ENCODE measurements at regions not wholly inside any gene's neighbourhood (a gene's known extent, or its start where the extent isn't known, plus 50 kb on each side); places are given as distances from the start of the nearest gene placed in this dataset.

- ChIA-PET CTCF (ENCODE audit: partially characterized antibody) (no interaction called here), POLR2A (ENCODE audit: partially characterized antibody) (no interaction called here)
- peaks cover 6 to 10% of the 10 kb centered on the region in 2 donors for H3K27me3 Mint-ChIP-seq
- H3K4me1 Mint-ChIP-seq = no peaks in the 10 kb centered on the region
- no peak for DNase-seq
- Histone ChIP-seq H3K36me3 (ENCODE audit: insufficient read depth, low read length) (no peaks in the 10 kb centered on the region), H3K4me1 (ENCODE audit: insufficient read depth, low read length) (no peaks in the 10 kb centered on the region), H3K4me3 (ENCODE audit: low read length in 2 of 2) (no peak overlapping the region), H3K27me3 (ENCODE audit: insufficient read depth, low read length) (no peaks in the 10 kb centered on the region), H3K27ac (ENCODE audit: low read depth, low read length) (no peak overlapping the region), H3K9me3 (ENCODE audit: control insufficient read depth in 1 of 2, low read length in 2 of 2) (no peaks in the 10 kb centered on the region)
- H3K9me3 Mint-ChIP-seq = no peaks in the 10 kb centered on the region
- H3K4me3 Mint-ChIP-seq = no peak overlapping the region
- no peak overlapping the region for H3K27ac Mint-ChIP-seq
- H3K36me3 Mint-ChIP-seq = no peaks in the 10 kb centered on the region
- intact Hi-C loops (cut with micrococcal nuclease) = no loop called here
These were observed 84.8 kb upstream of the DNAJC10 start for GRCh38 chr2:182631299-182631698.

GRCh38 chr2:182634386-182634785, 81.7 kb upstream of the DNAJC10 start:
- no peak overlapping the region for H3K4me3 Mint-ChIP-seq
- Histone ChIP-seq H3K36me3 (ENCODE audit: insufficient read depth, low read length) (no peaks in the 10 kb centered on the region), H3K27me3 (ENCODE audit: insufficient read depth, low read length) (no peaks in the 10 kb centered on the region), H3K9me3 (ENCODE audit: control insufficient read depth in 1 of 2, low read length in 2 of 2) (no peaks in the 10 kb centered on the region), H3K4me3 (ENCODE audit: low read length in 2 of 2) (no peak overlapping the region), H3K27ac (ENCODE audit: low read depth, low read length) (no peak overlapping the region), H3K4me1 (ENCODE audit: insufficient read depth, low read length) (no peaks in the 10 kb centered on the region)
- H3K27ac Mint-ChIP-seq = no peak overlapping the region
- intact Hi-C loops (cut with micrococcal nuclease) = no loop called here
- no peaks in the 10 kb centered on the region for H3K4me1 Mint-ChIP-seq
- H3K27me3 Mint-ChIP-seq = peaks cover 4 to 10% of the 10 kb centered on the region in 2 donors
- ChIA-PET CTCF (ENCODE audit: partially characterized antibody) (no interaction called here), POLR2A (ENCODE audit: partially characterized antibody) (no interaction called here)
- H3K9me3 Mint-ChIP-seq = no peaks in the 10 kb centered on the region
- DNase-seq = no peak
- no peaks in the 10 kb centered on the region for H3K36me3 Mint-ChIP-seq

- no peak for DNase-seq
- Mint-ChIP-seq H3K36me3 (no peaks in the 10 kb centered on the region), H3K4me1 (no peaks in the 10 kb centered on the region), H3K9me3 (no peaks in the 10 kb centered on the region), H3K27me3 (peaks cover 3 to 8% of the 10 kb centered on the region in 2 donors), H3K4me3 (no peak overlapping the region), H3K27ac (no peak overlapping the region)
- Histone ChIP-seq H3K4me3 (ENCODE audit: low read length in 2 of 2) (no peak overlapping the region), H3K4me1 (ENCODE audit: insufficient read depth, low read length) (no peaks in the 10 kb centered on the region), H3K36me3 (ENCODE audit: insufficient read depth, low read length) (no peaks in the 10 kb centered on the region), H3K27me3 (ENCODE audit: insufficient read depth, low read length) (no peaks in the 10 kb centered on the region), H3K9me3 (ENCODE audit: control insufficient read depth in 1 of 2, low read length in 2 of 2) (no peaks in the 10 kb centered on the region), H3K27ac (ENCODE audit: low read depth, low read length) (no peak overlapping the region)
- intact Hi-C loops (cut with micrococcal nuclease) = no loop called here
- ChIA-PET POLR2A (ENCODE audit: partially characterized antibody) (no interaction called here), CTCF (ENCODE audit: partially characterized antibody) (interaction anchor here (0.6 kb wide), 1 partner anchor 25 kb away, joined by 3 read pairs; no protein-coding TSS in a partner anchor)
These were observed 79.4 kb upstream of the DNAJC10 start for GRCh38 chr2:182636699-182637098.

GRCh38 chr2:182638667-182639066, 77.4 kb upstream of the DNAJC10 start:
- no peak overlapping the region for H3K4me3 Mint-ChIP-seq
- H3K9me3 Mint-ChIP-seq = no peaks in the 10 kb centered on the region
- intact Hi-C loops (cut with micrococcal nuclease) = no loop called here
- no peak overlapping the region for H3K27ac ChIP-seq (ENCODE audit: low read depth, low read length)
- no peaks in the 10 kb centered on the region for H3K4me1 ChIP-seq (ENCODE audit: insufficient read depth, low read length)
- H3K4me1 Mint-ChIP-seq = no peaks in the 10 kb centered on the region
- no peaks in the 10 kb centered on the region for H3K36me3 Mint-ChIP-seq
- H3K27me3 ChIP-seq (ENCODE audit: insufficient read depth, low read length) = no peaks in the 10 kb centered on the region
- peak overlapping the region in 1 of 7 donors; percentile 30 for H3K27ac Mint-ChIP-seq
- CTCF ChIA-PET (ENCODE audit: partially characterized antibody) = interaction anchor here (0.6 kb wide), 1 partner anchor 10 kb away, joined by 3 read pairs; no protein-coding TSS in a partner anchor
- H3K9me3 ChIP-seq (ENCODE audit: control insufficient read depth in 1 of 2, low read length in 2 of 2) = no peaks in the 10 kb centered on the region
- POLR2A ChIA-PET (ENCODE audit: partially characterized antibody) = no interaction called here
- H3K4me3 ChIP-seq (ENCODE audit: low read length in 2 of 2) = no peak overlapping the region
- H3K27me3 Mint-ChIP-seq = peaks cover 0 to 1% of the 10 kb centered on the region in 2 donors
- DNase-seq = no peak
- H3K36me3 ChIP-seq (ENCODE audit: insufficient read depth, low read length) = no peaks in the 10 kb centered on the region

GRCh38 chr2:182639971-182640370, 76.1 kb upstream of the DNAJC10 start:
- Mint-ChIP-seq H3K27me3 (peaks cover 0 to 2% of the 10 kb centered on the region in 2 donors), H3K27ac (no peak overlapping the region), H3K4me1 (no peaks in the 10 kb centered on the region), H3K36me3 (no peaks in the 10 kb centered on the region), H3K9me3 (no peaks in the 10 kb centered on the region), H3K4me3 (no peak overlapping the region)
- POLR2A ChIA-PET (ENCODE audit: partially characterized antibody) = no interaction called here
- DNase-seq = no peak
- no peaks in the 10 kb centered on the region for H3K36me3 ChIP-seq (ENCODE audit: insufficient read depth, low read length)
- H3K4me1 ChIP-seq (ENCODE audit: insufficient read depth, low read length) = no peaks in the 10 kb centered on the region
- CTCF ChIA-PET (ENCODE audit: partially characterized antibody) = no interaction called here
- H3K27me3 ChIP-seq (ENCODE audit: insufficient read depth, low read length) = no peaks in the 10 kb centered on the region
- H3K4me3 ChIP-seq (ENCODE audit: low read length in 2 of 2) = no peak overlapping the region
- no peaks in the 10 kb centered on the region for H3K9me3 ChIP-seq (ENCODE audit: control insufficient read depth in 1 of 2, low read length in 2 of 2)
- H3K27ac ChIP-seq (ENCODE audit: low read depth, low read length) = no peak overlapping the region
- intact Hi-C loops (cut with micrococcal nuclease) = no loop called here

- Mint-ChIP-seq H3K4me3 (no peak overlapping the region), H3K4me1 (no peaks in the 10 kb centered on the region), H3K36me3 (no peaks in the 10 kb centered on the region), H3K9me3 (no peaks in the 10 kb centered on the region), H3K27me3 (peaks cover 0 to 2% of the 10 kb centered on the region in 2 donors), H3K27ac (no peak overlapping the region)
- ChIA-PET CTCF (ENCODE audit: partially characterized antibody) (no interaction called here), POLR2A (ENCODE audit: partially characterized antibody) (no interaction called here)
- intact Hi-C loops (cut with micrococcal nuclease) = no loop called here
- H3K4me1 ChIP-seq (ENCODE audit: insufficient read depth, low read length) = no peaks in the 10 kb centered on the region
- H3K4me3 ChIP-seq (ENCODE audit: low read length in 2 of 2) = no peak overlapping the region
- H3K36me3 ChIP-seq (ENCODE audit: insufficient read depth, low read length) = no peaks in the 10 kb centered on the region
- no peak for DNase-seq
- H3K27ac ChIP-seq (ENCODE audit: low read depth, low read length) = no peak overlapping the region
- H3K27me3 ChIP-seq (ENCODE audit: insufficient read depth, low read length) = no peaks in the 10 kb centered on the region
- H3K9me3 ChIP-seq (ENCODE audit: control insufficient read depth in 1 of 2, low read length in 2 of 2) = no peaks in the 10 kb centered on the region
These were observed 73.7 kb upstream of the DNAJC10 start for GRCh38 chr2:182642328-182642727.

GRCh38 chr2:182646763-182647498, 69.1 kb upstream of the DNAJC10 start:
- Mint-ChIP-seq H3K4me1 (peaks cover 0 to 5% (median 2%) of the 10 kb centered on the region in 4 donors), H3K4me3 (no peak overlapping the region), H3K9me3 (no peaks in the 10 kb centered on the region), H3K27me3 (peaks cover 0 to 2% of the 10 kb centered on the region in 2 donors), H3K36me3 (no peaks in the 10 kb centered on the region), H3K27ac (no peak overlapping the region)
- H3K4me1 ChIP-seq (ENCODE audit: insufficient read depth, low read length) = no peaks in the 10 kb centered on the region
- intact Hi-C loops (cut with micrococcal nuclease) = no loop called here
- POLR2A ChIA-PET (ENCODE audit: partially characterized antibody) = no interaction called here
- no peak for DNase-seq
- H3K27me3 ChIP-seq (ENCODE audit: insufficient read depth, low read length) = no peaks in the 10 kb centered on the region
- CTCF ChIA-PET (ENCODE audit: partially characterized antibody) = no interaction called here
- H3K4me3 ChIP-seq (ENCODE audit: low read length in 2 of 2) = no peak overlapping the region
- H3K9me3 ChIP-seq (ENCODE audit: control insufficient read depth in 1 of 2, low read length in 2 of 2) = no peaks in the 10 kb centered on the region
- H3K36me3 ChIP-seq (ENCODE audit: insufficient read depth, low read length) = no peaks in the 10 kb centered on the region
- H3K27ac ChIP-seq (ENCODE audit: low read depth, low read length) = no peak overlapping the region

- Mint-ChIP-seq H3K36me3 (no peaks in the 10 kb centered on the region), H3K4me3 (no peak overlapping the region), H3K4me1 (peaks cover 5 to 10% (median 6%) of the 10 kb centered on the region in 4 donors), H3K9me3 (no peaks in the 10 kb centered on the region), H3K27ac (no peak overlapping the region), H3K27me3 (peaks cover 0 to 2% of the 10 kb centered on the region in 2 donors)
- ChIA-PET CTCF (ENCODE audit: partially characterized antibody) (interaction anchor here (0.8 to 2.9 kb wide), 2 partner anchors 19 to 461 kb away, joined by 5 to 7 read pairs; no protein-coding TSS in a partner anchor), POLR2A (ENCODE audit: partially characterized antibody) (no interaction called here)
- Histone ChIP-seq H3K27ac (ENCODE audit: low read depth, low read length) (no peak overlapping the region), H3K27me3 (ENCODE audit: insufficient read depth, low read length) (no peaks in the 10 kb centered on the region), H3K4me1 (ENCODE audit: insufficient read depth, low read length) (no peaks in the 10 kb centered on the region), H3K4me3 (ENCODE audit: low read length in 2 of 2) (no peak overlapping the region), H3K36me3 (ENCODE audit: insufficient read depth, low read length) (no peaks in the 10 kb centered on the region), H3K9me3 (ENCODE audit: control insufficient read depth in 1 of 2, low read length in 2 of 2) (no peaks in the 10 kb centered on the region)
- intact Hi-C loops (cut with micrococcal nuclease) = no loop called here
- no peak for DNase-seq
These were observed 68.6 kb upstream of the DNAJC10 start for GRCh38 chr2:182647499-182647787.
